Adrenal gland (tissue), 9 donors: ENCODE measurements at regions not wholly inside any gene's neighbourhood (a gene's known extent, or its start where the extent isn't known, plus 50 kb on each side); places are given as distances from the start of the nearest gene placed in this dataset.

Experiments used
- DNase-seq, 7 donors: peaks; one replicate each; pipeline ENCODE4 v3.0.0-alpha.2; 2019 to 2020
- H3K27ac ChIP-seq, 5 donors: fragments of 200-600 bp; sonication (generic) in 4 of 5; 1 replicate in 3 of 5; 2 replicates in 2 of 5; pipeline versions ENCODE4 v1.5.1 to v1.8.0; 2016 to 2020; ENCODE audit warnings: mild to moderate bottlenecking in 1 of 5
- H3K27me3 ChIP-seq: fragments of 200-600 bp; 2 replicates; pipeline ENCODE4 v1.8.0; 2021
- H3K36me3 ChIP-seq, 2 donors: fragments of 200-600 bp; replicated peaks in 1 of 2; 1 replicate in 1 of 2; 2 replicates in 1 of 2; pipeline versions ENCODE4 v1.5.1 to v1.8.0; 2018 to 2022
- H3K4me1 ChIP-seq, 2 donors: fragments of 200-600 bp; replicated peaks in 1 of 2; 1 replicate in 1 of 2; 2 replicates in 1 of 2; pipeline versions ENCODE4 v1.5.1 to v1.8.0; 2018 to 2021
- H3K4me3 ChIP-seq, 4 donors: fragments of 200-600 bp; sonication (generic) in 3 of 4; one replicate each; pipeline ENCODE4 v1.5.1; 2016 to 2018
- H3K9me3 ChIP-seq, 3 donors: fragments of 200-600 bp; sonication (generic) in 1 of 3; replicated peaks in 1 of 3; 1 replicate in 2 of 3; 2 replicates in 1 of 3; pipeline versions ENCODE4 v1.5.1 to v1.8.0; 2016 to 2021
- POLR2A ChIP-seq, 2 donors: fragments of 450-650 bp; IDR thresholded peaks; one replicate each; pipeline ENCODE4 v1.6.1; 2017; ENCODE audit warnings: antibody characterized with exemption in 2 of 2, mild to moderate bottlenecking in 2 of 2, moderate library complexity in 1 of 2
- WGBS, 4 donors: extraction: QIAGEN DNeasy Blood & Tissue Kit in 2 of 4; methylation state at CpG; one replicate each; pipeline versions ENCODE4 v1.1.5 to v1.1.7; 2013 to 2017; 5-methylcytosine and 5-hydroxymethylcytosine counted together
- intact Hi-C, 2 donors: fragments of 100-400 bp; cut with DNase I; formaldehyde crosslinking; loops; one replicate each; pipeline versions ENCODE4 v1.14.1 to v1.15.0; 2022 to 2023
- TF ChIP-seq, protein P1 (sequence below), 6 experiments: fragments of 450-650 bp in 4 of 6; fragments of 200-600 bp in 2 of 6; sonication (generic) in 1 of 6; IDR thresholded peaks; 1 replicate in 5 of 6; 2 replicates in 1 of 6; pipeline versions ENCODE4 v1.5.1 to v1.8.0; 2016 to 2021; ENCODE audit warnings: antibody characterized with exemption in 6 of 6, mild to moderate bottlenecking in 2 of 6, moderate library complexity in 1 of 6
- donor health status: healthy with polysubstance abuse.
- donor health status: Bipolar disorder and iron deficiency.
- donor health status: DM: yes; HTN: yes; CAD: no.
- donor health status: DM: no; HTN: no; CAD: no.
- donor health status: DM: no; HTN: no; CAD: no.

DNA sequence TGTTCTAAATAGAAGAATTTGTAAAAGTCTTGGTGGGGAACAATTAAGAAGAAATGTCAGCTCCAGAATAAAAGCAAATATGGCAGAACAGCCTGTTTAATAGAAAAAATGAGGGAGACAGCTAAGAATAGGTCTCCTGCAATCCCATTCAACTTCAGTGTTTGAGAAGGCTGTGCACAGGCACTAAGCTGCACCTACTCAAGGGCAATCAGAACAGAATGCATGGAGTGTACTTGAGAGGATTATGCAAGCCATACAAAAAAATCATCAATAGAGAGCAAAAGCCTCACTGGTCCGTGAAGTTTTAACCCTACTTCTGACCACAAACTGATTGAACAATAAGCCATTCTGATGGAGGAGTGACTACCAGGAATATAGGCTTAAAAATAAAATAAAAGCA is 690.7 kb upstream of the PCDH15 start:
- Histone ChIP-seq H3K27me3 (no peaks in the 10 kb centered on the region), H3K4me3 (no peak overlapping the region), H3K4me1 (no peaks in the 10 kb centered on the region), H3K9me3 (no peaks in the 10 kb centered on the region), H3K36me3 (no peaks in the 10 kb centered on the region), H3K27ac (no peak overlapping the region)
- TF ChIP-seq POLR2A (IDR thresholded peaks at IDR 0.05) = no peak
- TF ChIP-seq, protein P1, sequence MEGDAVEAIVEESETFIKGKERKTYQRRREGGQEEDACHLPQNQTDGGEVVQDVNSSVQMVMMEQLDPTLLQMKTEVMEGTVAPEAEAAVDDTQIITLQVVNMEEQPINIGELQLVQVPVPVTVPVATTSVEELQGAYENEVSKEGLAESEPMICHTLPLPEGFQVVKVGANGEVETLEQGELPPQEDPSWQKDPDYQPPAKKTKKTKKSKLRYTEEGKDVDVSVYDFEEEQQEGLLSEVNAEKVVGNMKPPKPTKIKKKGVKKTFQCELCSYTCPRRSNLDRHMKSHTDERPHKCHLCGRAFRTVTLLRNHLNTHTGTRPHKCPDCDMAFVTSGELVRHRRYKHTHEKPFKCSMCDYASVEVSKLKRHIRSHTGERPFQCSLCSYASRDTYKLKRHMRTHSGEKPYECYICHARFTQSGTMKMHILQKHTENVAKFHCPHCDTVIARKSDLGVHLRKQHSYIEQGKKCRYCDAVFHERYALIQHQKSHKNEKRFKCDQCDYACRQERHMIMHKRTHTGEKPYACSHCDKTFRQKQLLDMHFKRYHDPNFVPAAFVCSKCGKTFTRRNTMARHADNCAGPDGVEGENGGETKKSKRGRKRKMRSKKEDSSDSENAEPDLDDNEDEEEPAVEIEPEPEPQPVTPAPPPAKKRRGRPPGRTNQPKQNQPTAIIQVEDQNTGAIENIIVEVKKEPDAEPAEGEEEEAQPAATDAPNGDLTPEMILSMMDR (IDR thresholded peaks at IDR 0.05) = no peak
- WGBS, 4 donors = 30 to 71% (median 62%) methylated on average over 1 of the region's 1 CpG
- intact Hi-C loops = no loop called here
- DNase-seq = no peak

DNA sequence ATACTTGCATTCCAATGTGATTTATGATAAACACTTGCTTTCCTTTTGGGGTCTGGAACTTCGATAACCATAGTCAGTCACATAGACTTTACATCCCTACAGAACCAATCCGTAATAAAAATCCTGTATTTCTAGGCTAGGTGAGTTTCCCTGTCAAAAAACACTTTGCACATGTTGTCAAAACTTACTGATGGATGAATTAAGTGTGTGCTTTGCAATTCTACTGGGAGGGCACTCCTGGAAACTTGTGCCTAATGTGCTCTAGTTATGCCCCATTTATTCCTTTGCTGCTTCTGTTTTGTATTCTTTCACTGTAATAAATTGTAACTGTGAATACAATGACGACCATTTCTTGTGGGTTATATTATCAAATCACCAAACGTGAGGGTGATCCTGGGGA is 684.8 kb upstream of the PCDH15 start:
- intact Hi-C loops = no loop called here
- Histone ChIP-seq H3K27me3 (no peaks in the 10 kb centered on the region), H3K9me3 (peaks cover 0 to 6% (median 0%) of the 10 kb centered on the region in 3 donors), H3K27ac (no peak overlapping the region), H3K4me3 (no peak overlapping the region), H3K4me1 (no peaks in the 10 kb centered on the region), H3K36me3 (no peaks in the 10 kb centered on the region)
- no peak for DNase-seq
- TF ChIP-seq, protein P1 (IDR thresholded peaks at IDR 0.05) = no peak
- no peak for TF ChIP-seq POLR2A (IDR thresholded peaks at IDR 0.05)
- 84 to 90% (median 86%) methylated on average over 4 of the region's 4 CpGs for WGBS, 4 donors

DNA sequence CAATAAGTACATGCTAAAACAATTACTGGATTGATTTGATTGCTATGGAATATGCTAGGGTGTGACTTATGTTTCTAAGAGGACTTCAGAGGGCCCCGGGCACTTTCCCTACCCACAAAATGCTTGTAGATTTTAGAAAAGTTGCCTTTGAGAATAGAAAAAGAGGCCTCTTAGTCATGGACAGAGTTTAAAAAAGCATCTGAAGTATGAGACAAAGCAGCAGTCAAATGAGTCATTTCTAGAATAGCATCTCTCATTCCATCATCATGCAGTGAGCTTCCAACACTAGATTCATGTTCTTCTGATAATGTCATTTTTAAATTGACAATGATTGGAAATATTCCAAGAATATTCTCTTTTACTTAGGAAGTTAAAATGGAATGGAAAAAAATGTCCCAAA is 675.1 kb upstream of the PCDH15 start:
- 90 to 95% (median 94%) methylated on average over 1 of the region's 1 CpG for WGBS, 4 donors
- Histone ChIP-seq H3K9me3 (no peaks in the 10 kb centered on the region), H3K27me3 (no peaks in the 10 kb centered on the region), H3K36me3 (no peaks in the 10 kb centered on the region), H3K27ac (no peak overlapping the region), H3K4me1 (no peaks in the 10 kb centered on the region), H3K4me3 (no peak overlapping the region)
- no peak for DNase-seq
- intact Hi-C loops = no loop called here
- no peak for TF ChIP-seq POLR2A (IDR thresholded peaks at IDR 0.05)
- TF ChIP-seq, protein P1 (IDR thresholded peaks at IDR 0.05) = no peak

DNA sequence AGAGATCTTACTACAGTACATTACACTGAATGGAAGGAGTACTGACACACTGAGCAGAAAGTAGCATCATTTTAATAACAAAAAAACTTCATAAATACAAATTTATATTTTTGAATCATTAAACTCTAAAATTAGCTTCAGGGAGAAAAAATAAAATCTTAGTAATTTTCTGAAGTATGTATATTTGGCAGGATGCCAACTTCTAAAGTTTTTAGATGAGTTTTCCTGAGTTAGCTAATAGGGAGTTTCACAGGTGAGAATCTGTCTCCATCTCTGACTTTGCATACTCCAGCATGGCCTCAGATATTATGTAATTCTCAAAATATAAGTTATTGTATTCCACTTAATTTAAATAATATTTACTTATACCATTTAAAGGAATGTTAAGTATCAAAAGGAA is 673.2 kb upstream of the PCDH15 start:
- intact Hi-C loops = no loop called here
- no peaks in the 10 kb centered on the region for H3K36me3 ChIP-seq
- no peak overlapping the region for H3K4me3 ChIP-seq
- no peaks in the 10 kb centered on the region for H3K9me3 ChIP-seq
- TF ChIP-seq POLR2A (IDR thresholded peaks at IDR 0.05) = no peak
- TF ChIP-seq, protein P1 (IDR thresholded peaks at IDR 0.05) = no peak
- no peaks in the 10 kb centered on the region for H3K4me1 ChIP-seq
- no peaks in the 10 kb centered on the region for H3K27me3 ChIP-seq
- no peak overlapping the region for H3K27ac ChIP-seq
- DNase-seq = no peak
